ENCODE measurements at regions not wholly inside any gene's neighbourhood (a gene's known extent, or its start where the extent isn't known, plus 50 kb on each side); places are given as distances from the start of the nearest gene placed in this dataset.

- no peaks in the 10 kb centered on the region for H3K9me3 Mint-ChIP-seq
Observed at GRCh38 chr7:41588341-41588740, 114.5 kb downstream of the INHBA start.

GRCh38 chr7:41586931-41587640 is 115.8 kb downstream of the INHBA start:
- H3K27me3 ChIP-seq, result no peaks in the 10 kb centered on the region
- Mint-ChIP-seq H3K27ac (no peak overlapping the region), H3K4me1 (no peaks in the 10 kb centered on the region), H3K4me3 (no peak overlapping the region), H3K27me3 (ENCODE audit: insufficient read depth, low read depth) (no peaks in the 10 kb centered on the region), H3K36me3 (no peaks in the 10 kb centered on the region), H3K9me3 (no peaks in the 10 kb centered on the region)
- H3K9me3 ChIP-seq (ENCODE audit: low read depth), result no peaks in the 10 kb centered on the region
- H3K4me3 ChIP-seq, result no peak overlapping the region
- no peak overlapping the region for H2AFZ ChIP-seq (replicated peaks)
- H3K27ac ChIP-seq, result no peak overlapping the region
- H3F3A ChIP-seq (ENCODE audit: low read depth), result no peaks in the 10 kb centered on the region
- no peaks in the 10 kb centered on the region for H3K36me3 ChIP-seq
- H3K4me1 ChIP-seq, result no peaks in the 10 kb centered on the region
- no peak for DNase-seq (ENCODE audit: low spot score)
- no peak overlapping the region for H3K4me2 ChIP-seq
- no peaks in the 10 kb centered on the region for H3K79me2 ChIP-seq (ENCODE audit: low read depth)
- H3K9ac ChIP-seq, result no peak overlapping the region
- no peaks in the 10 kb centered on the region for H4K20me1 ChIP-seq (ENCODE audit: low read depth)
- TF ChIP-seq EZH2 (IDR thresholded peaks at IDR 0.05), result no peak
- no peak for TF ChIP-seq EZH2phosphoT487 (IDR thresholded peaks at IDR 0.05)
- TF ChIP-seq CTCF (IDR thresholded peaks at IDR 0.05), result no peak

More at GRCh38 chr7:41588341-41588740, 114.5 kb downstream of the INHBA start:
- no peaks in the 10 kb centered on the region for H3K36me3 Mint-ChIP-seq
- no peak for TF ChIP-seq EZH2phosphoT487 (IDR thresholded peaks at IDR 0.05)
- no peak for TF ChIP-seq EZH2 (IDR thresholded peaks at IDR 0.05)
- no peak for TF ChIP-seq CTCF (IDR thresholded peaks at IDR 0.05)
- Histone ChIP-seq H3F3A (ENCODE audit: low read depth) (no peaks in the 10 kb centered on the region), H3K36me3 (no peaks in the 10 kb centered on the region), H3K4me1 (no peaks in the 10 kb centered on the region), H4K20me1 (ENCODE audit: low read depth) (no peaks in the 10 kb centered on the region), H3K4me3 (no peak overlapping the region), H3K9ac (no peak overlapping the region), H3K27me3 (no peaks in the 10 kb centered on the region), H3K79me2 (ENCODE audit: low read depth) (no peaks in the 10 kb centered on the region), H3K9me3 (ENCODE audit: low read depth) (no peaks in the 10 kb centered on the region), H3K27ac (no peak overlapping the region), H3K4me2 (no peak overlapping the region), H2AFZ (replicated peaks) (no peak overlapping the region)
- DNase-seq (ENCODE audit: low spot score), result no peak
- no peaks in the 10 kb centered on the region for H3K27me3 Mint-ChIP-seq (ENCODE audit: insufficient read depth, low read depth)
- no peak overlapping the region for H3K27ac Mint-ChIP-seq
- H3K4me1 Mint-ChIP-seq, result no peaks in the 10 kb centered on the region
- no peak overlapping the region for H3K4me3 Mint-ChIP-seq

DNA sequence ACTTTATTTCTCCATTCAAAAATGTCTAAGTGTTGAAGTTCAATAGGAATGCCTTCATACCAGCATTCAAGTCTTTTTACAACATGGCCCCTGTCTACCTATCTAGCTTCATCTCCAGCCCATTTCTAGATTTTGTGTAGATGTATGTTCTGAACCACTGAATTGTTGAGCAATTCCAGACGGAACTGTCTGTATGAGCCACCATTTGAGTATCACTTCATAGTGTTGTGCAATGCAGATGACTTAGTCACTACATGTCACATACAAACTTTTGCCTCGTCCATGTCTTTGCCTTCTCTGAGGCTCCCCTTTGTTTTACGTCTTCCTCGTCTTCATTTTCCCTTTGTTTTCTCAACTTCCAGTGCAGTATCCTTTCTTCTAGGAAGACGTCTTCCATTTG is 118.1 kb downstream of the INHBA start:
- Histone ChIP-seq H3F3A (ENCODE audit: low read depth) (no peaks in the 10 kb centered on the region), H3K9me3 (ENCODE audit: low read depth) (no peaks in the 10 kb centered on the region), H3K4me3 (no peak overlapping the region), H3K4me2 (no peak overlapping the region), H4K20me1 (ENCODE audit: low read depth) (no peaks in the 10 kb centered on the region), H3K36me3 (no peaks in the 10 kb centered on the region), H3K4me1 (no peaks in the 10 kb centered on the region), H3K27ac (no peak overlapping the region), H3K9ac (no peak overlapping the region), H3K79me2 (ENCODE audit: low read depth) (no peaks in the 10 kb centered on the region), H3K27me3 (no peaks in the 10 kb centered on the region), H2AFZ (replicated peaks) (no peak overlapping the region)
- Mint-ChIP-seq H3K27me3 (ENCODE audit: insufficient read depth, low read depth) (no peaks in the 10 kb centered on the region), H3K9me3 (no peaks in the 10 kb centered on the region), H3K4me3 (no peak overlapping the region), H3K27ac (no peak overlapping the region), H3K4me1 (no peaks in the 10 kb centered on the region), H3K36me3 (no peaks in the 10 kb centered on the region)
- DNase-seq (ENCODE audit: low spot score), result no peak
- TF ChIP-seq EZH2 (IDR thresholded peaks at IDR 0.05), result no peak
- no peak for TF ChIP-seq CTCF (IDR thresholded peaks at IDR 0.05)
- TF ChIP-seq EZH2phosphoT487 (IDR thresholded peaks at IDR 0.05), result no peak

Measured in neural progenitor cell (in vitro differentiated cells).